Stimulated activated CD4-positive, alpha-beta T cell treated with anti-CD3 and anti-CD28 coated beads, TNF-alpha, amount 100 ng/mL, for 1 hour (primary cell): ENCODE measurements at regions not wholly inside any gene's neighbourhood (a gene's known extent, or its start where the extent isn't known, plus 50 kb on each side); places are given as distances from the start of the nearest gene placed in this dataset.

Source experiments
- DNase-seq, 3 donors: peaks; one replicate each; pipeline ENCODE4 v3.0.0-alpha.2; 2020; ENCODE audit warnings: low read depth in 3 of 3, low spot score in 1 of 3

- no peak for DNase-seq
Measured at GRCh38 chr15:47351501-47351900, 365.8 kb upstream of the SEMA6D start.

- no peak for DNase-seq
Measured at GRCh38 chr15:47352217-47352616, 365.1 kb upstream of the SEMA6D start.

- DNase-seq, result no peak
Measured at GRCh38 chr15:47355759-47356158, 361.5 kb upstream of the SEMA6D start.

GRCh38 chr15:47356297-47356696, 361.0 kb upstream of the SEMA6D start:
- no peak for DNase-seq

- no peak for DNase-seq
Measured at GRCh38 chr15:47358876-47359275, 358.4 kb upstream of the SEMA6D start.

- no peak for DNase-seq
Measured at GRCh38 chr15:47360305-47360704, 357.0 kb upstream of the SEMA6D start.

- DNase-seq, result no peak
Measured at GRCh38 chr15:47362118-47362905, 355.0 kb upstream of the SEMA6D start.

- DNase-seq, result no peak
Measured at GRCh38 chr15:47363653-47364052, 353.7 kb upstream of the SEMA6D start.

- no peak for DNase-seq
Measured at GRCh38 chr15:47364230-47365141, 352.8 kb upstream of the SEMA6D start.

GRCh38 chr15:47366884-47367283, 350.4 kb upstream of the SEMA6D start:
- DNase-seq, result no peak

GRCh38 chr15:47367726-47368390, 349.4 kb upstream of the SEMA6D start:
- no peak for DNase-seq

- DNase-seq, result no peak
Measured at GRCh38 chr15:47371939-47372338, 345.4 kb upstream of the SEMA6D start.

GRCh38 chr15:47374222-47374621, 343.1 kb upstream of the SEMA6D start:
- no peak for DNase-seq

GRCh38 chr15:47376190-47376589, 341.1 kb upstream of the SEMA6D start:
- DNase-seq, result no peak

GRCh38 chr15:47377465-47377864, 339.8 kb upstream of the SEMA6D start:
- no peak for DNase-seq

- no peak for DNase-seq
Measured at GRCh38 chr15:47378527-47378926, 338.8 kb upstream of the SEMA6D start.

GRCh38 chr15:47383102-47383501, 334.2 kb upstream of the SEMA6D start:
- DNase-seq, result no peak

- no peak for DNase-seq
Measured at GRCh38 chr15:47383801-47384200, 333.5 kb upstream of the SEMA6D start.

GRCh38 chr15:47384341-47384740, 333.0 kb upstream of the SEMA6D start:
- DNase-seq, result no peak

- DNase-seq, result no peak
Measured at GRCh38 chr15:47384776-47385175, 332.5 kb upstream of the SEMA6D start.

GRCh38 chr15:47386459-47386858, 330.8 kb upstream of the SEMA6D start:
- no peak for DNase-seq

- DNase-seq, result no peak
Measured at GRCh38 chr15:47388299-47388698, 329.0 kb upstream of the SEMA6D start.
